Kidney epithelial cell (primary cell): ENCODE measurements at regions not wholly inside any gene's neighbourhood (a gene's known extent, or its start where the extent isn't known, plus 50 kb on each side); places are given as distances from the start of the nearest gene placed in this dataset.

Experiments used
- DNase-seq: peaks from one replicate; pipeline ENCODE4 v3.0.0-alpha.2; 2010; ENCODE audit warnings: low read depth
- H3K27me3 ChIP-seq: 2 replicates; pipeline ENCODE4 v1.6.0; 2011; ENCODE audit warnings: low read length; ENCODE audit not compliant: control insufficient read depth, insufficient read depth
- H3K36me3 ChIP-seq: 2 replicates; pipeline ENCODE4 v1.5.1; 2011; ENCODE audit warnings: low read length; ENCODE audit not compliant: control insufficient read depth, insufficient read depth
- H3K4me3 ChIP-seq: 2 replicates; pipeline ENCODE4 v1.5.1; 2011; ENCODE audit warnings: low read depth, mild to moderate bottlenecking, control low read depth, low read length
- CTCF ChIP-seq: IDR thresholded peaks from 2 replicates; pipeline ENCODE4 v1.5.1; 2011; ENCODE audit warnings: mild to moderate bottlenecking, moderate library complexity, low read length, control low read depth, inconsistent platforms; ENCODE audit not compliant: insufficient read depth, poor library complexity, severe bottlenecking

- no peak for DNase-seq
- no peaks in the 10 kb centered on the region for H3K27me3 ChIP-seq
- TF ChIP-seq CTCF, result no peak
- no peak overlapping the region for H3K4me3 ChIP-seq
- H3K36me3 ChIP-seq, result no peaks in the 10 kb centered on the region
These were observed 206.9 kb upstream of the PRPS1L1 start for GRCh38 chr7:18234519-18234918.

GRCh38 chr7:18235819-18236218, 208.2 kb upstream of the PRPS1L1 start:
- TF ChIP-seq CTCF, result no peak
- Histone ChIP-seq H3K27me3 (no peaks in the 10 kb centered on the region), H3K36me3 (no peaks in the 10 kb centered on the region), H3K4me3 (no peak overlapping the region)
- DNase-seq, result no peak

GRCh38 chr7:18239212-18239611, 211.6 kb upstream of the PRPS1L1 start:
- no peak for TF ChIP-seq CTCF
- Histone ChIP-seq H3K27me3 (no peaks in the 10 kb centered on the region), H3K36me3 (no peaks in the 10 kb centered on the region), H3K4me3 (no peak overlapping the region)
- DNase-seq, result no peak

- H3K27me3 ChIP-seq, result no peaks in the 10 kb centered on the region
- TF ChIP-seq CTCF, result no peak
- DNase-seq, result no peak
- no peak overlapping the region for H3K4me3 ChIP-seq
- no peaks in the 10 kb centered on the region for H3K36me3 ChIP-seq
These were observed 214.0 kb upstream of the PRPS1L1 start for GRCh38 chr7:18241543-18242231.

- Histone ChIP-seq H3K27me3 (no peaks in the 10 kb centered on the region), H3K4me3 (no peak overlapping the region), H3K36me3 (no peaks in the 10 kb centered on the region)
- no peak for TF ChIP-seq CTCF
- no peak for DNase-seq
These were observed 216.1 kb upstream of the PRPS1L1 start for GRCh38 chr7:18243731-18244130.

- Histone ChIP-seq H3K4me3 (no peak overlapping the region), H3K27me3 (no peaks in the 10 kb centered on the region), H3K36me3 (no peaks in the 10 kb centered on the region)
- DNase-seq, result no peak
- no peak for TF ChIP-seq CTCF
These were observed 222.5 kb upstream of the PRPS1L1 start for GRCh38 chr7:18250133-18250532.
